Stimulated activated naive CD4-positive, alpha-beta T cell (primary cell): ENCODE measurements at regions not wholly inside any gene's neighbourhood (a gene's known extent, or its start where the extent isn't known, plus 50 kb on each side); places are given as distances from the start of the nearest gene placed in this dataset.

Experiments
- DNase-seq, 6 experiments: peaks; one replicate each; lab custom pipeline; 2025; lab: John Stamatoyannopoulos, UW

- no peak for DNase-seq
Measured at GRCh38 chr13:48181482-48182145, 51.4 kb upstream of the ITM2B start.

GRCh38 chr13:48178126-48178525, 54.9 kb upstream of the ITM2B start:
- no peak for DNase-seq

GRCh38 chr13:48176781-48177180, 56.2 kb upstream of the ITM2B start:
- DNase-seq: no peak

- no peak for DNase-seq
Measured at GRCh38 chr13:48175185-48175584, 57.8 kb upstream of the ITM2B start.

- DNase-seq: no peak
Measured at GRCh38 chr13:48167866-48168265, 65.1 kb upstream of the ITM2B start.

- DNase-seq: no peak
Measured at GRCh38 chr13:48165727-48166126, 67.3 kb upstream of the ITM2B start.

GRCh38 chr13:48165063-48165462, 67.9 kb upstream of the ITM2B start:
- DNase-seq: no peak

- no peak for DNase-seq
Measured at GRCh38 chr13:48163061-48163460, 68.2 kb upstream of the MED4 start.

- DNase-seq: no peak
Measured at GRCh38 chr13:48162217-48162616, 67.3 kb upstream of the MED4 start.

GRCh38 chr13:48161530-48162179, 66.8 kb upstream of the MED4 start:
- DNase-seq: no peak

GRCh38 chr13:48160606-48161278, 65.8 kb upstream of the MED4 start:
- DNase-seq: no peak

- no peak for DNase-seq
Measured at GRCh38 chr13:48159826-48160225, 64.9 kb upstream of the MED4 start.

GRCh38 chr13:48159401-48159800, 64.5 kb upstream of the MED4 start:
- no peak for DNase-seq

- no peak for DNase-seq
Measured at GRCh38 chr13:48158915-48159314, 64.0 kb upstream of the MED4 start.

- peak in 1 of 6 experiments; percentile 9 for DNase-seq
Measured at GRCh38 chr13:48158290-48158689, 63.4 kb upstream of the MED4 start.

- peak; percentile 54 to 72 (median 66) for DNase-seq
Measured at GRCh38 chr13:48156466-48156865, 61.6 kb upstream of the MED4 start.

GRCh38 chr13:48155848-48156247, 60.9 kb upstream of the MED4 start:
- DNase-seq: peak in 4 of 6 experiments; percentile 20 to 77 (median 70)

GRCh38 chr13:48154671-48155070, 59.8 kb upstream of the MED4 start:
- DNase-seq: no peak

- DNase-seq: no peak
Measured at GRCh38 chr13:48153186-48153585, 58.3 kb upstream of the MED4 start.

- DNase-seq: peak in 3 of 6 experiments; percentile 10 to 43 (median 17)
Measured at GRCh38 chr13:48151363-48152161, 56.7 kb upstream of the MED4 start.

GRCh38 chr13:48148454-48148853, 53.5 kb upstream of the MED4 start:
- no peak for DNase-seq

GRCh38 chr13:48146636-48147035, 51.7 kb upstream of the MED4 start:
- no peak for DNase-seq
